ENCODE measurements at regions not wholly inside any gene's neighbourhood (a gene's known extent, or its start where the extent isn't known, plus 50 kb on each side); places are given as distances from the start of the nearest gene placed in this dataset.

DNA sequence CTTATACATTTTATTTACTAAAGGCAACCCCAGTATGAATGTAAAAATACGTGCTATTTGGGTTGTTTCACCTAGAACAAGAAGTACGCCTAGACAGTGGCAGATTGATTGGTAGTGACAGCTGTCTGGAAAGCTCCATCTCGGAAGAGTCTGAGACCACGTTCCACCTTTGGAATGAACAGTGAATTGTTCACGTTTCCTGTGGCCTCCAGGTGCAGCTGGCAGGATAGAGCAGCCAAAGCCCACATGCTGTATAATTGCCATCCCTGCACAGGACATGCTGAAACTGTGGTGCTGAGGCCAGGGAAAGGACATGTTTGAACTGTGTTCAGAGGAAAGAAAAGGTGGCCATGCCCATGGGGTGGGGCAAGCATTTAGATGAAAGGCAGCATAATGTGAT lies 218.7 kb upstream of the MTNR1B start:
- H4K8ac ChIP-seq (replicated peaks; ENCODE audit: insufficient read length, low read depth, low read length) = no peak overlapping the region
- no peaks in the 10 kb centered on the region for H3K27me3 ChIP-seq (ENCODE audit: insufficient read depth, low read length)
- H3K56ac ChIP-seq (ENCODE audit: insufficient read length, low read depth, low read length) = no peak overlapping the region
- DNase-seq = no peak
- H3K27me3 Mint-ChIP-seq (ENCODE audit: low read depth) = no peaks in the 10 kb centered on the region
- H3K79me2 ChIP-seq (ENCODE audit: insufficient read depth, low read length) = no peaks in the 10 kb centered on the region
- H3K4me1 Mint-ChIP-seq = peaks cover 5 to 7% of the 10 kb centered on the region in 2 experiments
- H3K18ac ChIP-seq (ENCODE audit: insufficient read length, low read depth, low read length) = no peak overlapping the region
- no peak overlapping the region for H3K4ac ChIP-seq (ENCODE audit: low read depth, low read length)
- peaks cover 11 to 17% of the 10 kb centered on the region in 2 experiments for H3K9me3 Mint-ChIP-seq
- H3K9ac ChIP-seq (ENCODE audit: extremely low read depth, insufficient read length, low read length) = no peak overlapping the region
- no peak overlapping the region for H2BK5ac ChIP-seq (ENCODE audit: insufficient read length, low read length)
- no peaks in the 10 kb centered on the region for H3K79me1 ChIP-seq (ENCODE audit: insufficient read depth, low read depth, low read length, poor library complexity, severe bottlenecking)
- no peaks in the 10 kb centered on the region for H4K20me1 ChIP-seq (ENCODE audit: control insufficient read depth, insufficient read depth, insufficient read length)
- H3K27ac Mint-ChIP-seq = no peak overlapping the region
- no peak for TF ChIP-seq CTCF (conservative IDR thresholded peaks at IDR 0.05)
- H2BK120ac ChIP-seq (ENCODE audit: low read depth, low read length, poor library complexity, severe bottlenecking) = no peak overlapping the region
- H2AFZ ChIP-seq (ENCODE audit: low read length) = no peak overlapping the region
- H3T11ph ChIP-seq (ENCODE audit: low read length) = no peak overlapping the region
- no peak overlapping the region for H3K23ac ChIP-seq (ENCODE audit: insufficient read length, low read depth, low read length)
- no peak overlapping the region for H2BK20ac ChIP-seq (ENCODE audit: low read depth, low read length, poor library complexity, severe bottlenecking)
- H2AK5ac ChIP-seq (ENCODE audit: insufficient read length, low read length) = no peak overlapping the region
- H3K14ac ChIP-seq (ENCODE audit: insufficient read depth, low read length) = no peak overlapping the region; the same call in 1 of the 2 replicates
- no peak overlapping the region for H4K5ac ChIP-seq (ENCODE audit: insufficient read length, low read depth, low read length)
- no peak overlapping the region for H3K27ac ChIP-seq (ENCODE audit: insufficient read length, low read depth, low read length)
- peaks cover 9 to 17% (median 9%) of the 10 kb centered on the region in 3 experiments; a peak in 5 of 7 replicates for H3K36me3 Mint-ChIP-seq (ENCODE audit: insufficient read depth in 1 of 3, low read depth in 3 of 3)
- H2BK12ac ChIP-seq (ENCODE audit: insufficient read length, low read depth, low read length) = no peak overlapping the region
- no peak overlapping the region for H2BK15ac ChIP-seq (ENCODE audit: low read depth, low read length)
- H3K23me2 ChIP-seq (ENCODE audit: insufficient read length, low read depth, low read length, poor library complexity, severe bottlenecking) = no peaks in the 10 kb centered on the region
- no peak overlapping the region for H3K4me2 ChIP-seq (ENCODE audit: insufficient read depth, insufficient read length, low read length)
- H3K9me3 ChIP-seq (ENCODE audit: control insufficient read depth, low read depth, low read length) = no peaks in the 10 kb centered on the region
- no peaks in the 10 kb centered on the region for H3K4me1 ChIP-seq (ENCODE audit: insufficient read depth, low read length)
- no peak overlapping the region for H4K91ac ChIP-seq (ENCODE audit: insufficient read length, low read depth, low read length)
- H3K4me3 Mint-ChIP-seq = no peak overlapping the region
- no CpG with 5 or more reads among the region's 5 CpGs for WGBS (ENCODE audit: extremely low coverage, insufficient read length, low lambda C conversion rate)
